GM12865 (cell line): ENCODE measurements at regions not wholly inside any gene's neighbourhood (a gene's known extent, or its start where the extent isn't known, plus 50 kb on each side); places are given as distances from the start of the nearest gene placed in this dataset.

Experiments
- DNase-seq: peaks from one replicate; pipeline ENCODE4 v3.0.0; 2010; ENCODE audit warnings: low read depth
- H3K4me3 ChIP-seq: 2 replicates; pipeline ENCODE4 v1.5.1; 2011; ENCODE audit warnings: mild to moderate bottlenecking, low read depth, low read length, control low read depth
- CTCF ChIP-seq: IDR thresholded peaks from 2 replicates; pipeline ENCODE4 v1.5.1; 2011; ENCODE audit warnings: low read length, control low read depth, low read depth, inconsistent platforms; ENCODE audit not compliant: insufficient read depth; ENCODE audit errors: missing control alignments

- DNase-seq, result no peak
- TF ChIP-seq CTCF, result no peak
- no peak overlapping the region for H3K4me3 ChIP-seq
Measured at GRCh38 chr7:46616636-46617035, 695.6 kb upstream of the IGFBP3 start.

- no peak for DNase-seq
- no peak for TF ChIP-seq CTCF
Measured at GRCh38 chr7:46613551-46613950, 692.5 kb upstream of the IGFBP3 start.

GRCh38 chr7:46613116-46613515 lies 692.0 kb upstream of the IGFBP3 start:
- no peak overlapping the region for H3K4me3 ChIP-seq
- no peak for DNase-seq
- TF ChIP-seq CTCF, result no peak

More at GRCh38 chr7:46613551-46613950, 692.5 kb upstream of the IGFBP3 start:
- H3K4me3 ChIP-seq, result no peak overlapping the region

GRCh38 chr7:46611508-46611907 lies 690.4 kb upstream of the IGFBP3 start:
- H3K4me3 ChIP-seq, result no peak overlapping the region
- no peak for TF ChIP-seq CTCF

GRCh38 chr7:46610746-46611145 lies 689.7 kb upstream of the IGFBP3 start:
- DNase-seq, result no peak
- no peak overlapping the region for H3K4me3 ChIP-seq
- no peak for TF ChIP-seq CTCF

More at GRCh38 chr7:46611508-46611907, 690.4 kb upstream of the IGFBP3 start:
- no peak for DNase-seq

GRCh38 chr7:46607176-46607575 lies 686.1 kb upstream of the IGFBP3 start:
- no peak for TF ChIP-seq CTCF
- DNase-seq, result no peak
- no peak overlapping the region for H3K4me3 ChIP-seq

GRCh38 chr7:46606761-46607160 lies 685.7 kb upstream of the IGFBP3 start:
- no peak overlapping the region for H3K4me3 ChIP-seq
- no peak for DNase-seq
- no peak for TF ChIP-seq CTCF
